SK-N-MC (cell line): ENCODE measurements at regions not wholly inside any gene's neighbourhood (a gene's known extent, or its start where the extent isn't known, plus 50 kb on each side); places are given as distances from the start of the nearest gene placed in this dataset.

Experiments
- DNase-seq: peaks from one replicate; pipeline ENCODE4 v3.0.0-alpha.2; 2011; ENCODE audit warnings: low read depth, low spot score
- H3K27ac ChIP-seq: fragments of 200-600 bp; sonication (generic); 2 replicates; pipeline ENCODE4 v1.5.1; 2016; ENCODE audit warnings: mixed run types
- H3K36me3 ChIP-seq: fragments of 200-600 bp; sonication (generic); 2 replicates; pipeline ENCODE4 v1.6.1; 2017; ENCODE audit warnings: antibody characterized with exemption, low read length, mixed read lengths; ENCODE audit not compliant: insufficient read depth
- H3K4me3 ChIP-seq: fragments of 200-600 bp; sonication (generic); 2 replicates; pipeline ENCODE4 v1.5.1; 2016
- H3K9ac ChIP-seq: fragments of 200-600 bp; sonication (generic); 2 replicates; pipeline ENCODE4 v1.8.0; 2017; ENCODE audit warnings: mixed run types, mixed read lengths; ENCODE audit not compliant: insufficient read length
- H3K9me3 ChIP-seq: fragments of 200-600 bp; sonication (generic); 2 replicates; pipeline ENCODE4 v1.6.1; 2017; ENCODE audit warnings: low read depth, mild to moderate bottlenecking, antibody characterized with exemption, low read length, moderate library complexity, mixed read lengths
- EZH2 ChIP-seq: fragments of 200-600 bp; sonication (generic); IDR thresholded peaks from one replicate; pipeline ENCODE4 v1.6.1; 2017; ENCODE audit warnings: antibody characterized with exemption
- FOXP2 ChIP-seq: optimal IDR thresholded peaks from 2 replicates; pipeline ENCODE3; 2011; ENCODE audit warnings: mild to moderate bottlenecking, moderate library complexity; ENCODE audit not compliant: insufficient read depth; ENCODE audit errors: extremely low read length, control extremely low read depth
- POLR2AphosphoS5 ChIP-seq: IDR thresholded peaks from 2 replicates; pipeline ENCODE4 v1.6.1; 2012; ENCODE audit warnings: mild to moderate bottlenecking, low read depth, low read length, borderline replicate concordance

DNA sequence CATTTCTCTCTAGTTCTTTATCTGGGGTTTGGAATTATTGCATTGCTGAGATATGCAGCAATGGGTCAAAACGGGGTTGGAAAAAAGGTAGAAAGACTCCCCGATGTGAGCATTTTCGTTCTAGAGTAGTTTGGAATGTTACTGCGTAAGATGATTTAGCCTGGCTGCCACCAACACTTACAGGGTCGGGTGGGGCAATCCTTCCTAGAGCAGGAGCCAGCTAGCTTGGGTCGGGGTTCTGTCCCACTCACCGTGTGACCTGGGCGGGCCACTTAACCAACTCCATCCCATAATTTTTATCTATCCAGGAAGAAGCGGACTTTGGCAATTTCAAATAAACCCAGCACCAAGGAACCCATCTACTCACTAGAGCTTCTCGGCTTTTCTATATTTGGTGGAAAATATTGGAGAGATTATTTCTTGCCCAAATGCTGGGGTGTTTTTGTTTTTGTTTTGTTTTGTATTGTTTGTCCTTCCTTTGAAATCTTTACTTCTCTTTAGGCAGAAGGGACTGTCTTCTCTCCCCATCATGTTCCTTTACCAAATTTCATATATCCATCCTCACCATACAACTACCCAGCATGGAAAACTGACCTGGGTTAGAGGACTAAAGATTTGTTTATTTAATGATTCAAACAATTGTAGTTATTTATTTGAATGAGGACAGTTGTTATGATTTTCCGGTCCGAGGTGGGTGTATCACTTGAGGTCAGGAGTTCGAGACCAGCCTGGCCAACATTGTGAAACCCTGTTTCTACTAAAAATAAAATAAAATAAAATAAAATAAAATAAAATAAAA lies 72.4 kb downstream of the GPX5 start:
- no peak for TF ChIP-seq FOXP2
- no peak for TF ChIP-seq EZH2
- no peak for TF ChIP-seq POLR2AphosphoS5
- H3K27ac ChIP-seq: peak overlapping the region; percentile 60
- no peaks in the 10 kb centered on the region for H3K9me3 ChIP-seq
- DNase-seq: no peak
- H3K36me3 ChIP-seq: no peaks in the 10 kb centered on the region
- peak overlapping the region; percentile 75 for H3K9ac ChIP-seq
- H3K4me3 ChIP-seq: peak overlapping the region; percentile 91

DNA sequence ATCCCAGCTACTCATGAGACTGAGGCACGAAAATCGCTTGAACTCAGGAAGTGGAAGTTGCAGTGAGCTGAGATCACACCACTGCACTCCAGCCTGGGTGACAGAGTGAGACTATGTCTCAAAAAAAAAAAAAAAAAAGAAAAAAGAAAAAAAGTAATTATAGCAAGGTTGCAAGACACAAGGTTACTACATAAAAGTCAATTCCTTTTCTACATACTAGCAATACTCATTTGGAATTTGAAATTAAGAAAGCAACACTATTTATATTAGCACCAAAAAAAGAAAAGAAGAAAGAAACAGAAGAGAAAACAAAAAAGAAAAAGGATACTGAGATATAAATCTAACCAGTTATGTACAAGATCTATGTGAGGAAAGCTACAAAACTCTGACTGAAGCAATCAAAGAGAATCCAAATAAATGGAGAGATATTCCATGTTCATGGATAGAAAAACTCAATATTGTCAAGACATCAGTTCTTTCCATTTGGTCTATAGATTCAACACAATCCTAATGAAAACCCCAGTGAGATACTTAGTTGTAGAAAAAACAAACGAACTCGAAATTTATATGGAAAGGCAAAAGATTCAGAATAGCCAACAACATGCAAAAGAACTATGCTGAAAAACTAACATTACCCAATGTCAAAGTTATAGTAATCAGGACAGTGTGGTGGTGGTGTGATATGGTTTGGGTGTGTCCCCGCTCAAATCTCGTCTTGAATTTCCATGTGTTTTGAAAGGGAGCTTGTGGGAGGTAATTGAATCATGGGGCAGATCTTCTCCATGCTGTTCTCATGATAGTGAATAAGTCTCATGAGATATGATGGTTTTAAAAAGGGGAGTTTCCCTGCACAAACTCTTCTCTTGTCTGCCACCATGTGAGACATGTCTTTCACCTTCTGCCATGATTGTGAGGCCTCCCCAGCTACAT lies 73.3 kb downstream of the GPX5 start:
- no peak overlapping the region for H3K27ac ChIP-seq
- TF ChIP-seq POLR2AphosphoS5 (no peak), FOXP2 (no peak), EZH2 (no peak)

DNA sequence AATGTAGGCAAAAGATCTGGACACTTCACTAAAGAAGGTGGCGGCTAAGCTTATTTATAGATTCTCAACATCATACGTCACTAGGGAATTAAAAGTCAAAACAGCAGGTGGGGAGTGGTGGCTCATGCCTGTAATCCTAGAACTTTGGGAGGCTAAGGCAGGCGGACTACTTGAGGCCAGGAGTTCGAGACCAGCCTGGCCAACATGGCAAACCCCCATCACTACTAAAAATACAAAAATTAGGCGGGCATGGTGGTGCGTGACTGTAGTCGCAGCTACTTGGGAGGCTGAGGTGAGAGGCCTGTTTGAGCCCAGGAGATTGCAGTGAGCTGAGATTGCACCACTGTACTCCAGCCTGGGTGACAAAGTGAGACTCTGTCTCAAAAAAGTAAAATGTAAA lies 74.6 kb downstream of the GPX5 start:
- Histone ChIP-seq H3K9me3 (no peaks in the 10 kb centered on the region), H3K9ac (no peak overlapping the region), H3K27ac (no peak overlapping the region), H3K36me3 (no peaks in the 10 kb centered on the region), H3K4me3 (no peak overlapping the region)
- no peak for TF ChIP-seq FOXP2
- TF ChIP-seq POLR2AphosphoS5: no peak
- TF ChIP-seq EZH2: no peak
- no peak for DNase-seq

More for the DNA sequence above, 73.3 kb downstream of the GPX5 start:
- DNase-seq: no peak
- Histone ChIP-seq H3K36me3 (no peaks in the 10 kb centered on the region), H3K4me3 (no peak overlapping the region), H3K9me3 (no peaks in the 10 kb centered on the region), H3K9ac (no peak overlapping the region)

DNA sequence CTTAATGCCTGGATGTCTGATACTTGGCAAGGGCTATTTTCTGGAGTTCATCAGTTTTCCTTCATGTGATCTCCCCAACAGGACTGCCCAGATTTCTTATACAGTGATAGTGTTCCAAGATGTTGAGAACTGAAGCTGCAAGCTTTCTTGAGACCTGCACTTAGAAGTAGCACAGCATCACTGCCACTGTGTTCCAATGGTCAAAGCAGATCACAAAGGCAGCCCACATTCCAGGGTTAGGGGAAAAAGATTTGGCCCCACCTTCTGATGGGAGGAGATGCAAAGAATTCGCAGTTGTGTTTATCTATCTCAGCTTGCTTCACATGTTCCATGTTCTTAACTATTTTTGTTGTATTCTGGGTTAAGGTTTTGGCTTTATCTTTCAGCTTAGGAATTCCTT lies 78.2 kb downstream of the GPX5 start:
- no peak overlapping the region for H3K9ac ChIP-seq
- TF ChIP-seq FOXP2 (no peak), POLR2AphosphoS5 (no peak), EZH2 (no peak)
- no peak overlapping the region for H3K27ac ChIP-seq
- DNase-seq: no peak
- no peaks in the 10 kb centered on the region for H3K36me3 ChIP-seq
- H3K9me3 ChIP-seq: no peaks in the 10 kb centered on the region
- no peak overlapping the region for H3K4me3 ChIP-seq

DNA sequence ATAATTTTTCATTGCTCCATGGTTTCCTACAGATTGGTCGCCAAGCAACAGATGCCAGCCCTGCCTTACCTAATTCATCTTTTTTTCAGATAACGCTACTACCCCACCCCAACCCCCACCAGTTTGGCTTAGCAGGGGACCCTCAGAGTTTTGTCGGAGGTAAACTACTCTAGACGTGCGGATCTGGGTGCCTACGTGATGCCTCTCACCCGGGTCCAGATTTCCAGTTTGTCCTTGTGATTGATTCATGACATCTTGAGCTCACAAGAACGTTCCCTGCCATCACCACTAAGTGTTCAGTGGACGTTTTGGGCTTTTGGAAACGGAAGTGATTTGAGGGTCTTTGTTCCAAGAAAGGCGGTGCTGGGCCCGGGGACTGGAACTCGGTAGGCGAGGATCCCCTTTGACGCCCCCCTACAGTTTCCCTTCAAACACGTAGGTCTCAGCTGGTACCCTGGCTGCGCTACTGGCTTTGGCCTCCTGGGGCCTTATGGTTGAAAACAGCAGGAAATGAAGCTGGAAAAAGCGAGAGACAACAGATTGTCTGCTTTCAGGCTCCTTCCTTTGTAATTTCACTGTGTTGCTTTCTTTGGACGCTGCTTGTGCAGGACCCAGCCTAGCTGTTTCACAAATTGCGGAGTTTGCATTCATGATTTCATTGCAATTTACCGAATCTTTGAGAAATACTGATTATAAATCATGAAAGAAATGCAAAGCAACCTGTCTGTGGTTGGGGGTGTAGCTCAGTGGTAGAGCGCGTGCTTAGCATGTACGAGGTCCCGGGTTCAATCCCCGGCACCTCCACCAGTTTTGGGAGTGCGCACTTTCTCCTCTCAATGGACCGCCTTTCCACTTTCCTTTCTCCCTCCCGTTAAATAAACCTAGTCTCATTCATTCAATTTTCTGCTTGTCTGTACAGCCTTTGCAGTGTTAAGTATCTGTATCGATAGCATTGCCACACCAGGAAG lies 81.0 kb downstream of the GPX5 start:
- H3K9ac ChIP-seq: peak overlapping the region; percentile 42
- peak overlapping the region; percentile 87 for H3K4me3 ChIP-seq
- H3K36me3 ChIP-seq: no peaks in the 10 kb centered on the region
- no peaks in the 10 kb centered on the region for H3K9me3 ChIP-seq
- peak; percentile 75 for DNase-seq
- peak overlapping the region; percentile 72 for H3K27ac ChIP-seq
- TF ChIP-seq FOXP2 (no peak), EZH2 (no peak), POLR2AphosphoS5 (peak; percentile 28; the same call in 1 of the 2 replicates)

DNA sequence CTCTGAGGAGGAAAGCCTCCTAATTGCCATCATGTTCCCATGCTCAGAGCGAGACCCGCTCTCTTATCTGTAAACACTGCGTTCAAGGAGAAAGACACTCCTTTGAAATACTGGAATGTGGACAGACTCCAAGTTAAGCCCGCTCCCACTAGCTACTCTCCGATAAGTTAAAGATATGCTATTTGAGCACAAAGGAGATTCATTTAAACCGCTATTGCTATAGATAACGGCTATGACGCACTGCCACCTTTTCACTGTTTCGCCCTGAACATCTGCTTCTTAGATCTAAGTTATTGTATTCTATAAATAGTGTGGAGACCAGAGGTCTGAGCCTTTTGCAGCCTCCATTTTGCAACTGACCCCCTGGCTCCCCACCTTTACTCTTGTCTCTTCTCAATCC lies 82.3 kb downstream of the GPX5 start:
- no peak overlapping the region for H3K27ac ChIP-seq
- H3K4me3 ChIP-seq: no peak overlapping the region
- H3K9ac ChIP-seq: no peak overlapping the region
- TF ChIP-seq EZH2 (no peak), POLR2AphosphoS5 (no peak), FOXP2 (no peak)
- H3K9me3 ChIP-seq: no peaks in the 10 kb centered on the region
- no peak for DNase-seq
- no peaks in the 10 kb centered on the region for H3K36me3 ChIP-seq

DNA sequence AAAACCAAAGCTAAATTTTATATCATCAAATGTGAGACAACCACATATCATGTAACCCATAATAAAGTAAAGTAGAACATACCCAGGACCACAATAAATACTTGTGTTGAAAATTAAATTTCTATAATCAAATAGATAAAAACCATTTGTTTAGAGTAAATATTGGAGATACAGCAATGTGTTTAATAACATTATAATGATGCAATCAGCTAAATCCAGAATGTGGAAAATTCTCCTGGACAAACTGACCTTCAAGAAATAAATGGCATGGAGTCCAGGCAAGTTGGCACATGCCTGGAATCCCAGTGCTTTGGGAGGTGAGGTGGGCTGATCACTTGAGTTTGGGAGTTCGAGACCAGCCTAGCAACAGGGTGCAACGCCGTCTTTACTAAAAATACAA lies 84.0 kb downstream of the GPX5 start:
- TF ChIP-seq FOXP2 (no peak), POLR2AphosphoS5 (no peak), EZH2 (no peak)
- no peak for DNase-seq
- Histone ChIP-seq H3K36me3 (no peaks in the 10 kb centered on the region), H3K9me3 (no peaks in the 10 kb centered on the region), H3K4me3 (no peak overlapping the region), H3K9ac (no peak overlapping the region), H3K27ac (no peak overlapping the region)
